HTR-8/SVneo (cell line): ENCODE measurements at regions not wholly inside any gene's neighbourhood (a gene's known extent, or its start where the extent isn't known, plus 50 kb on each side); places are given as distances from the start of the nearest gene placed in this dataset.
"Not testable (repeated sequence)": the region's sequence is repeated elsewhere in the genome, so short reads cannot be mapped to it uniquely, and the experiment has no call there.

Source experiments
- DNase-seq: peaks from one replicate; pipeline ENCODE4 v3.0.0; 2011; ENCODE audit warnings: low spot score, mixed read lengths; ENCODE audit not compliant: insufficient read length
- FAIRE-seq: peaks from 2 replicates; lab custom pipeline; 2011; peaks lifted over from hg19 to GRCh38; lab: Jason Lieb, UNC

GRCh38 chr2:66251573-66251972 lies 183.4 kb upstream of the MEIS1 start:
- FAIRE-seq (no peak), DNase-seq (no peak)

- not testable (repeated sequence) for FAIRE-seq, DNase-seq
Observed at GRCh38 chr2:66249089-66249488, 185.8 kb upstream of the MEIS1 start.

GRCh38 chr2:66243809-66244208 lies 191.1 kb upstream of the MEIS1 start:
- DNase-seq, FAIRE-seq: not testable (repeated sequence)

- DNase-seq, FAIRE-seq: not testable (repeated sequence)
Observed at GRCh38 chr2:66242888-66243287, 192.0 kb upstream of the MEIS1 start.

GRCh38 chr2:66242099-66242789 lies 192.7 kb upstream of the MEIS1 start:
- FAIRE-seq: no peak
- DNase-seq: no peak

- no peak for FAIRE-seq
- DNase-seq: no peak
Observed at GRCh38 chr2:66240286-66240685, 194.6 kb upstream of the MEIS1 start.

- FAIRE-seq (no peak), DNase-seq (no peak)
Observed at GRCh38 chr2:66239655-66240054, 195.3 kb upstream of the MEIS1 start.

- no peak for DNase-seq
- FAIRE-seq: no peak
Observed at GRCh38 chr2:66237803-66238379, 197.0 kb upstream of the MEIS1 start.

- no peak for FAIRE-seq
- no peak for DNase-seq
Observed at GRCh38 chr2:66236816-66237802, 197.8 kb upstream of the MEIS1 start.

- FAIRE-seq: no peak
- no peak for DNase-seq
Observed at GRCh38 chr2:66236067-66236685, 198.7 kb upstream of the MEIS1 start.

GRCh38 chr2:66235428-66235827 lies 199.5 kb upstream of the MEIS1 start:
- no peak for FAIRE-seq
- DNase-seq: no peak

- DNase-seq: no peak
- FAIRE-seq: no peak
Observed at GRCh38 chr2:66233981-66234380, 200.9 kb upstream of the MEIS1 start.

- no peak for DNase-seq
- no peak for FAIRE-seq
Observed at GRCh38 chr2:66228128-66228547, 206.8 kb upstream of the MEIS1 start.

GRCh38 chr2:66217039-66217585 lies 217.8 kb upstream of the MEIS1 start:
- DNase-seq (no peak), FAIRE-seq (no peak)

GRCh38 chr2:66212749-66213148 lies 222.2 kb upstream of the MEIS1 start:
- no peak for FAIRE-seq
- DNase-seq: no peak

- FAIRE-seq: no peak
- DNase-seq: no peak
Observed at GRCh38 chr2:66202586-66202985, 232.3 kb upstream of the MEIS1 start.

GRCh38 chr2:66201242-66201641 lies 233.7 kb upstream of the MEIS1 start:
- FAIRE-seq (no peak), DNase-seq (no peak)

- DNase-seq (no peak), FAIRE-seq (no peak)
Observed at GRCh38 chr2:66198873-66199272, 236.1 kb upstream of the MEIS1 start.

GRCh38 chr2:66192888-66193287 lies 242.0 kb upstream of the MEIS1 start:
- no peak for FAIRE-seq
- DNase-seq: no peak

- FAIRE-seq: no peak
- DNase-seq: no peak
Observed at GRCh38 chr2:66191311-66191710, 243.6 kb upstream of the MEIS1 start.
